ENCODE measurements at regions not wholly inside any gene's neighbourhood (a gene's known extent, or its start where the extent isn't known, plus 50 kb on each side); places are given as distances from the start of the nearest gene placed in this dataset.

- Mint-ChIP-seq H3K27ac (no peak overlapping the region), H3K4me1 (no peaks in the 10 kb centered on the region), H3K9me3 (peaks cover 3% of the 10 kb centered on the region), H3K36me3 (ENCODE audit: low read depth) (no peaks in the 10 kb centered on the region), H3K27me3 (peaks cover 8% of the 10 kb centered on the region), H3K4me3 (no peak overlapping the region)
- ATAC-seq (ENCODE audit: low read depth), result no peak
- ChIA-PET CTCF (no interaction called here), POLR2A (no interaction called here)
- intact Hi-C loops (cut with micrococcal nuclease), result no loop called here
- no peak for DNase-seq
- TF ChIP-seq CTCF (IDR thresholded peaks at IDR 0.05), result no peak
These were observed 80.3 kb downstream of the SLC4A3 start for GRCh38 chr2:219707496-219708285.

GRCh38 chr2:219709331-219709761 is 81.9 kb downstream of the SLC4A3 start:
- Mint-ChIP-seq H3K27ac (no peak overlapping the region), H3K4me1 (no peaks in the 10 kb centered on the region), H3K27me3 (peaks cover 8% of the 10 kb centered on the region), H3K9me3 (peaks cover 7% of the 10 kb centered on the region), H3K36me3 (ENCODE audit: low read depth) (no peaks in the 10 kb centered on the region), H3K4me3 (no peak overlapping the region)
- CTCF ChIA-PET, result no interaction called here
- no peak for DNase-seq
- intact Hi-C loops (cut with micrococcal nuclease), result no loop called here
- no peak for ATAC-seq (ENCODE audit: low read depth)
- POLR2A ChIA-PET, result no interaction called here
- TF ChIP-seq CTCF (IDR thresholded peaks at IDR 0.05), result no peak

GRCh38 chr2:219713110-219713509 is 85.7 kb downstream of the SLC4A3 start:
- no peak for TF ChIP-seq CTCF (IDR thresholded peaks at IDR 0.05)
- Mint-ChIP-seq H3K9me3 (peaks cover 7% of the 10 kb centered on the region), H3K4me1 (no peaks in the 10 kb centered on the region), H3K36me3 (ENCODE audit: low read depth) (no peaks in the 10 kb centered on the region), H3K4me3 (no peak overlapping the region), H3K27me3 (peaks cover 7% of the 10 kb centered on the region), H3K27ac (no peak overlapping the region)
- ChIA-PET CTCF (no interaction called here), POLR2A (no interaction called here)
- no peak for DNase-seq
- no peak for ATAC-seq (ENCODE audit: low read depth)
- intact Hi-C loops (cut with micrococcal nuclease), result no loop called here

GRCh38 chr2:219714681-219715400 is 87.4 kb downstream of the SLC4A3 start:
- intact Hi-C loops (cut with micrococcal nuclease), result no loop called here
- peaks cover 7% of the 10 kb centered on the region for H3K9me3 Mint-ChIP-seq
- DNase-seq, result no peak
- ATAC-seq (ENCODE audit: low read depth), result no peak
- no peaks in the 10 kb centered on the region for H3K36me3 Mint-ChIP-seq (ENCODE audit: low read depth)
- CTCF ChIA-PET, result no interaction called here
- TF ChIP-seq CTCF (IDR thresholded peaks at IDR 0.05), result no peak
- POLR2A ChIA-PET, result no interaction called here
- no peak overlapping the region for H3K4me3 Mint-ChIP-seq
- peaks cover 4% of the 10 kb centered on the region for H3K27me3 Mint-ChIP-seq
- H3K4me1 Mint-ChIP-seq, result no peaks in the 10 kb centered on the region
- H3K27ac Mint-ChIP-seq, result no peak overlapping the region

- CTCF ChIA-PET, result no interaction called here
- H3K4me1 Mint-ChIP-seq, result no peaks in the 10 kb centered on the region
- no peaks in the 10 kb centered on the region for H3K36me3 Mint-ChIP-seq (ENCODE audit: low read depth)
- ATAC-seq (ENCODE audit: low read depth) (no peak), DNase-seq (no peak)
- peaks cover 4% of the 10 kb centered on the region for H3K9me3 Mint-ChIP-seq
- H3K27ac Mint-ChIP-seq, result no peak overlapping the region
- no peaks in the 10 kb centered on the region for H3K27me3 Mint-ChIP-seq
- TF ChIP-seq CTCF (IDR thresholded peaks at IDR 0.05), result no peak
- intact Hi-C loops (cut with micrococcal nuclease), result no loop called here
- POLR2A ChIA-PET, result no interaction called here
- H3K4me3 Mint-ChIP-seq, result no peak overlapping the region
These were observed 90.6 kb downstream of the SLC4A3 start for GRCh38 chr2:219718066-219718465.
